ENCODE measurements at regions not wholly inside any gene's neighbourhood (a gene's known extent, or its start where the extent isn't known, plus 50 kb on each side); places are given as distances from the start of the nearest gene placed in this dataset.

DNA sequence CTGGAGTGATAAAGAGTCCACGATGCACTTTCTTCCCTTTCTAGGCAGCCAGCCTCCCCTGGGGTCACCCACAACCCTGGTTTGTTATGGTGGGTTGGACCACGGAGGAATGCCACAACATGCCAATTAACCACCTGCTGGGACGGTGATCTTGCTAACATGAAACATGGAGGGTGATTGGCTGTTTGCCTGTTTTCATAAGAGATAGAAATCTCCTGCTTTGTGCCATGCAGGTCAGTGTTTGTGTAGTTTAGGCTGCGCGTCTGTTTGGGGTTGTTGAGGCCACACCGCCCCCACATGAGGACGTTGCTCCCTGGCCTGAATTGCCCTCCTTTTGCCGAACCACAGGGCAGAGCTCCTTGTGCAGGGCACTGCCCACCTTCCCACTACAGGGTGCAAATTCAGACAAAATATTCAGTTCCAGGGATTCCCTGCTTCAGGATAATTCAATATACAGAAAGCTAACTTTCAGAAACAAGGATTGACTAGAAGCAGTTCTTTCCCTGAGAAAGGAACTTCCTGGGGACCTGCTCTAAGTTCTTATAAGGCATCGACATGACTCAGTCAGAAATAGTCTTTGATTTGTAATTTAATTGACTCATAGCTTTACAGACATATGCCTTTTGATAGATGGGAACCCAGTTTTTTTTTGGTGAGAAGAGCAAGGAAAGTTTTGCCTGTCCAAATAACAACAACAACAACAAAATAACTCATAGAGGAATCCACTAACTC lies 427.6 kb downstream of the GADD45G start:
- H3K4me3 ChIP-seq (ENCODE audit: control insufficient read depth in 2 of 3, extremely low read depth in 1 of 3, insufficient read depth in 2 of 3, low read depth in 1 of 3, low read length in 3 of 3), result no peak overlapping the region
- H3K9me3 ChIP-seq (ENCODE audit: control insufficient read depth, low read depth, low read length), result no peaks in the 10 kb centered on the region
- dilution Hi-C loops (cut with MboI; ENCODE audit: extremely low pct_ligation_motif_present, low sequenced_read_pairs), result no loop called here
- H4K20me1 ChIP-seq (ENCODE audit: control insufficient read depth, extremely low read depth, insufficient read depth, low read length), result peaks cover 2% of the 10 kb centered on the region
- FAIRE-seq (no peak), DNase-seq (ENCODE audit: low read depth, low spot score) (no peak)
- H3K9ac ChIP-seq (ENCODE audit: control insufficient read depth, extremely low read depth, insufficient read depth, low read length), result no peak overlapping the region
- H3K27ac ChIP-seq (ENCODE audit: control insufficient read depth, insufficient read depth, low read length), result no peak overlapping the region
- no peaks in the 10 kb centered on the region for H3K36me3 ChIP-seq (ENCODE audit: control insufficient read depth in 2 of 2, extremely low read depth in 1 of 2, insufficient read depth in 2 of 2, low read length in 2 of 2)
- TF ChIP-seq EZH2 (IDR thresholded peaks at IDR 0.05; ENCODE audit: low read length) (no peak), CTCF (optimal IDR thresholded peaks at IDR 0.05 in 1 of 3, IDR thresholded peaks at IDR 0.05 in 1 of 3, conservative IDR thresholded peaks at IDR 0.05 in 1 of 3; ENCODE audit: extremely low read depth in 1 of 3, insufficient read depth in 2 of 3, low read length in 3 of 3) (no peak)
- no peaks in the 10 kb centered on the region for H3K79me2 ChIP-seq (ENCODE audit: control insufficient read depth, insufficient read depth, low read length)
- H3K4me1 ChIP-seq (ENCODE audit: control insufficient read depth, extremely low read depth, insufficient read depth, low read length), result peaks cover 17% of the 10 kb centered on the region
- H3K4me2 ChIP-seq (ENCODE audit: control insufficient read depth, extremely low read depth, insufficient read depth, low read depth, low read length), result no peak overlapping the region
- H3K27me3 ChIP-seq (ENCODE audit: control insufficient read depth, extremely low read depth, insufficient read depth, low read length), result no peaks in the 10 kb centered on the region
- H3K9me1 ChIP-seq (ENCODE audit: control insufficient read depth, extremely low read depth, insufficient read depth, low read length), result no peaks in the 10 kb centered on the region
- H2AFZ ChIP-seq (ENCODE audit: control insufficient read depth, low read length), result no peak overlapping the region

DNA sequence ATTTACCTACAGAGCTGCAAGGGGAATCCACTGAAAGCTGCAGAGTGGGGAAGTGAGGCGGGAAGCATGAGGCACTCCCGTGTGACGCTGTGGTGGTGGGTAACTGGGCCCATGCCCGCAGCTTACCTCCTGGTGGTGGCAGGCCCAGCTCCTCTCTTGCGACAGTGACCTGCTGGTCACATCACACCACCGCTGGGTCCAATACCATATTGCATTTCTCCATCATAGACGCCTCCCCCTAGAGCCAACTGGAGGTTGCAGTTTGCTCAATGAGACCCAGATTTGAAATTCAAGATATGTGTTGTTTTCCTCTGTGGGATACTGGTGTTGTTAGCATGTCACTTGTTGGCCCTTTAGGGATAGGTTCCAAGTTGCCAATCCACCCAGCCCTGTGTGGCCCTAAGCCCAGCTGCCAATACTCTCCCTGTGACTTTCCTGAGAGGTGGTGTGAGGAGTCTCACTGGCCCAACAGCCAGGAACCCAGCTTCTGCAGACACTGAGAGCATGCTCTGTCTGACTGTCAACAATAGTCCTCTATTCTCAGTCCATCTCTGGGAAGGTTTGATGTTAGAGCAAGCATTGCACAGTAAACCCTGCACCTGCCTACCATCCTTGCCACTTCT lies 428.3 kb downstream of the GADD45G start:
- Histone ChIP-seq H3K27me3 (ENCODE audit: control insufficient read depth, extremely low read depth, insufficient read depth, low read length) (no peaks in the 10 kb centered on the region), H3K9me1 (ENCODE audit: control insufficient read depth, extremely low read depth, insufficient read depth, low read length) (no peaks in the 10 kb centered on the region), H2AFZ (ENCODE audit: control insufficient read depth, low read length) (no peak overlapping the region), H3K9me3 (ENCODE audit: control insufficient read depth, low read depth, low read length) (no peaks in the 10 kb centered on the region), H3K27ac (ENCODE audit: control insufficient read depth, insufficient read depth, low read length) (no peak overlapping the region), H3K4me3 (ENCODE audit: control insufficient read depth in 2 of 3, extremely low read depth in 1 of 3, insufficient read depth in 2 of 3, low read depth in 1 of 3, low read length in 3 of 3) (no peak overlapping the region), H3K36me3 (ENCODE audit: control insufficient read depth in 2 of 2, extremely low read depth in 1 of 2, insufficient read depth in 2 of 2, low read length in 2 of 2) (no peaks in the 10 kb centered on the region), H3K4me2 (ENCODE audit: control insufficient read depth, extremely low read depth, insufficient read depth, low read depth, low read length) (no peak overlapping the region), H3K9ac (ENCODE audit: control insufficient read depth, extremely low read depth, insufficient read depth, low read length) (no peak overlapping the region), H3K4me1 (ENCODE audit: control insufficient read depth, extremely low read depth, insufficient read depth, low read length) (peaks cover 13% of the 10 kb centered on the region), H4K20me1 (ENCODE audit: control insufficient read depth, extremely low read depth, insufficient read depth, low read length) (peaks cover 2% of the 10 kb centered on the region), H3K79me2 (ENCODE audit: control insufficient read depth, insufficient read depth, low read length) (no peaks in the 10 kb centered on the region)
- no peak for FAIRE-seq
- no peak for TF ChIP-seq EZH2 (IDR thresholded peaks at IDR 0.05; ENCODE audit: low read length)
- no peak for TF ChIP-seq CTCF (optimal IDR thresholded peaks at IDR 0.05 in 1 of 3, IDR thresholded peaks at IDR 0.05 in 1 of 3, conservative IDR thresholded peaks at IDR 0.05 in 1 of 3; ENCODE audit: extremely low read depth in 1 of 3, insufficient read depth in 2 of 3, low read length in 3 of 3)
- dilution Hi-C loops (cut with MboI; ENCODE audit: extremely low pct_ligation_motif_present, low sequenced_read_pairs), result no loop called here
- DNase-seq (ENCODE audit: low read depth, low spot score), result no peak

Data from keratinocyte (primary cell).